ENCODE measurements at regions not wholly inside any gene's neighbourhood (a gene's known extent, or its start where the extent isn't known, plus 50 kb on each side); places are given as distances from the start of the nearest gene placed in this dataset.

- H3K9ac ChIP-seq, result no peak overlapping the region
- no peak overlapping the region for H3K4me3 ChIP-seq
- H3F3A ChIP-seq (ENCODE audit: low read depth), result no peaks in the 10 kb centered on the region
- H3K4me2 ChIP-seq, result no peak overlapping the region
- no peak for DNase-seq (ENCODE audit: low spot score)
- H3K27me3 ChIP-seq, result no peaks in the 10 kb centered on the region
- H2AFZ ChIP-seq (replicated peaks), result no peak overlapping the region
- no peaks in the 10 kb centered on the region for H3K79me2 ChIP-seq (ENCODE audit: low read depth)
- Mint-ChIP-seq H3K4me3 (no peak overlapping the region), H3K9me3 (no peaks in the 10 kb centered on the region), H3K27ac (no peak overlapping the region), H3K4me1 (no peaks in the 10 kb centered on the region), H3K36me3 (no peaks in the 10 kb centered on the region), H3K27me3 (ENCODE audit: insufficient read depth, low read depth) (no peaks in the 10 kb centered on the region)
- TF ChIP-seq CTCF (IDR thresholded peaks at IDR 0.05) (no peak), EZH2 (IDR thresholded peaks at IDR 0.05) (no peak), EZH2phosphoT487 (IDR thresholded peaks at IDR 0.05) (no peak)
- no peaks in the 10 kb centered on the region for H3K9me3 ChIP-seq (ENCODE audit: low read depth)
- H3K27ac ChIP-seq, result no peak overlapping the region
- no peaks in the 10 kb centered on the region for H3K36me3 ChIP-seq
- no peaks in the 10 kb centered on the region for H4K20me1 ChIP-seq (ENCODE audit: low read depth)
- no peaks in the 10 kb centered on the region for H3K4me1 ChIP-seq
These were observed 453.4 kb upstream of the ROBO2 start for GRCh38 chr3:76586471-76586870.

- DNase-seq (ENCODE audit: low spot score), result no peak
- no peaks in the 10 kb centered on the region for H3K27me3 ChIP-seq
- H4K20me1 ChIP-seq (ENCODE audit: low read depth), result no peaks in the 10 kb centered on the region
- no peaks in the 10 kb centered on the region for H3K36me3 ChIP-seq
- H3K4me3 ChIP-seq, result no peak overlapping the region
- Mint-ChIP-seq H3K36me3 (no peaks in the 10 kb centered on the region), H3K9me3 (no peaks in the 10 kb centered on the region), H3K27me3 (ENCODE audit: insufficient read depth, low read depth) (no peaks in the 10 kb centered on the region), H3K4me1 (no peaks in the 10 kb centered on the region), H3K4me3 (no peak overlapping the region), H3K27ac (no peak overlapping the region)
- H3F3A ChIP-seq (ENCODE audit: low read depth), result no peaks in the 10 kb centered on the region
- no peaks in the 10 kb centered on the region for H3K4me1 ChIP-seq
- no peaks in the 10 kb centered on the region for H3K9me3 ChIP-seq (ENCODE audit: low read depth)
- H3K4me2 ChIP-seq, result no peak overlapping the region
- no peak overlapping the region for H3K27ac ChIP-seq
- TF ChIP-seq EZH2 (IDR thresholded peaks at IDR 0.05) (no peak), EZH2phosphoT487 (IDR thresholded peaks at IDR 0.05) (no peak), CTCF (IDR thresholded peaks at IDR 0.05) (no peak)
- H3K9ac ChIP-seq, result no peak overlapping the region
- H2AFZ ChIP-seq (replicated peaks), result no peak overlapping the region
- H3K79me2 ChIP-seq (ENCODE audit: low read depth), result no peaks in the 10 kb centered on the region
These were observed 429.7 kb upstream of the ROBO2 start for GRCh38 chr3:76610150-76610549.

GRCh38 chr3:76615719-76616118 lies 424.2 kb upstream of the ROBO2 start:
- no peak for DNase-seq (ENCODE audit: low spot score)
- no peak overlapping the region for H2AFZ ChIP-seq (replicated peaks)
- no peaks in the 10 kb centered on the region for H3K36me3 Mint-ChIP-seq
- H3K27ac ChIP-seq, result no peak overlapping the region
- H3K4me3 ChIP-seq, result no peak overlapping the region
- H3K27me3 ChIP-seq, result no peaks in the 10 kb centered on the region
- H3K9me3 Mint-ChIP-seq, result no peaks in the 10 kb centered on the region
- no peaks in the 10 kb centered on the region for H3K9me3 ChIP-seq (ENCODE audit: low read depth)
- no peaks in the 10 kb centered on the region for H3K79me2 ChIP-seq (ENCODE audit: low read depth)
- no peaks in the 10 kb centered on the region for H3K4me1 Mint-ChIP-seq
- no peak overlapping the region for H3K4me2 ChIP-seq
- no peaks in the 10 kb centered on the region for H3F3A ChIP-seq (ENCODE audit: low read depth)
- no peak overlapping the region for H3K4me3 Mint-ChIP-seq
- no peaks in the 10 kb centered on the region for H4K20me1 ChIP-seq (ENCODE audit: low read depth)
- no peaks in the 10 kb centered on the region for H3K36me3 ChIP-seq
- no peaks in the 10 kb centered on the region for H3K4me1 ChIP-seq
- H3K27ac Mint-ChIP-seq, result no peak overlapping the region
- TF ChIP-seq EZH2 (IDR thresholded peaks at IDR 0.05), result no peak
- no peak for TF ChIP-seq CTCF (IDR thresholded peaks at IDR 0.05)
- TF ChIP-seq EZH2phosphoT487 (IDR thresholded peaks at IDR 0.05), result no peak
- H3K27me3 Mint-ChIP-seq (ENCODE audit: insufficient read depth, low read depth), result no peaks in the 10 kb centered on the region
- H3K9ac ChIP-seq, result no peak overlapping the region

- no peaks in the 10 kb centered on the region for H3K9me3 Mint-ChIP-seq
- Histone ChIP-seq H3K9ac (no peak overlapping the region), H3K27me3 (no peaks in the 10 kb centered on the region), H3K36me3 (no peaks in the 10 kb centered on the region), H3K4me3 (no peak overlapping the region), H3K79me2 (ENCODE audit: low read depth) (no peaks in the 10 kb centered on the region), H4K20me1 (ENCODE audit: low read depth) (no peaks in the 10 kb centered on the region), H3K4me2 (no peak overlapping the region), H3K4me1 (no peaks in the 10 kb centered on the region), H3K27ac (no peak overlapping the region), H3K9me3 (ENCODE audit: low read depth) (no peaks in the 10 kb centered on the region), H3F3A (ENCODE audit: low read depth) (no peaks in the 10 kb centered on the region), H2AFZ (replicated peaks) (no peak overlapping the region)
- H3K27me3 Mint-ChIP-seq (ENCODE audit: insufficient read depth, low read depth), result no peaks in the 10 kb centered on the region
- no peak overlapping the region for H3K27ac Mint-ChIP-seq
- TF ChIP-seq EZH2phosphoT487 (IDR thresholded peaks at IDR 0.05) (no peak), EZH2 (IDR thresholded peaks at IDR 0.05) (no peak), CTCF (IDR thresholded peaks at IDR 0.05) (no peak)
- no peak overlapping the region for H3K4me3 Mint-ChIP-seq
- H3K36me3 Mint-ChIP-seq, result no peaks in the 10 kb centered on the region
- DNase-seq (ENCODE audit: low spot score), result no peak
- H3K4me1 Mint-ChIP-seq, result no peaks in the 10 kb centered on the region
These were observed 415.7 kb upstream of the ROBO2 start for GRCh38 chr3:76624164-76624563.
